Astrocyte (in vitro differentiated cells and primary cell): ENCODE measurements at regions not wholly inside any gene's neighbourhood (a gene's known extent, or its start where the extent isn't known, plus 50 kb on each side); places are given as distances from the start of the nearest gene placed in this dataset.

ENCODE experiments used
- DNase-seq: peaks from one replicate; pipeline ENCODE4 v3.0.0-alpha.2; 2010; ENCODE audit warnings: low read depth
- FAIRE-seq: peaks from 2 replicates; lab custom pipeline; 2011; peaks lifted over from hg19 to GRCh38; lab: Jason Lieb, UNC
- H2AFZ ChIP-seq: 2 replicates; pipeline ENCODE4 v1.6.0; 2012; ENCODE audit warnings: low read depth, low read length, inconsistent platforms
- H3K27ac ChIP-seq: 2 replicates; pipeline ENCODE4 v1.5.1; 2011; ENCODE audit warnings: low read depth, low read length, inconsistent platforms
- H3K27me3 ChIP-seq: 2 replicates; pipeline ENCODE4 v1.6.0; 2011; ENCODE audit warnings: low read length, inconsistent platforms; ENCODE audit not compliant: insufficient read depth
- H3K36me3 ChIP-seq: 2 replicates; pipeline ENCODE4 v1.5.1; 2011; ENCODE audit warnings: low read length, inconsistent platforms; ENCODE audit not compliant: insufficient read depth
- H3K4me1 ChIP-seq: 2 replicates; pipeline ENCODE4 v1.5.1; 2011; ENCODE audit warnings: low read length, inconsistent platforms; ENCODE audit not compliant: insufficient read depth
- H3K4me2 ChIP-seq: 2 replicates; pipeline ENCODE4 v1.6.0; 2012; ENCODE audit warnings: low read length, inconsistent platforms
- H3K4me3 ChIP-seq: 2 replicates; pipeline ENCODE4 v1.5.1; 2011; ENCODE audit warnings: low read depth, mild to moderate bottlenecking, low read length, inconsistent platforms; ENCODE audit not compliant: insufficient read depth
- H3K79me2 ChIP-seq: 2 replicates; pipeline ENCODE4 v1.6.0; 2012; ENCODE audit warnings: mild to moderate bottlenecking, low read length, inconsistent platforms; ENCODE audit not compliant: insufficient read depth
- H3K9ac ChIP-seq: 2 replicates; pipeline ENCODE4 v1.6.0; 2012; ENCODE audit warnings: mild to moderate bottlenecking, low read length, inconsistent platforms
- H3K9me3 ChIP-seq: 2 replicates; pipeline ENCODE4 v1.5.1; 2012; ENCODE audit warnings: low read depth, mild to moderate bottlenecking, low read length, inconsistent platforms; ENCODE audit not compliant: insufficient read depth
- H4K20me1 ChIP-seq: 2 replicates; pipeline ENCODE4 v1.6.0; 2012; ENCODE audit warnings: low read length, inconsistent platforms; ENCODE audit not compliant: insufficient read depth
- H3K27ac Mint-ChIP-seq: one replicate; pipeline ENCODE4 v1.8.0; 2021; ENCODE audit warnings: mild to moderate bottlenecking, mixed read lengths; ENCODE audit not compliant: unreplicated experiment
- H3K27me3 Mint-ChIP-seq: one replicate; pipeline ENCODE4 v1.8.0; 2021; ENCODE audit warnings: low read depth, mixed read lengths; ENCODE audit not compliant: unreplicated experiment
- H3K36me3 Mint-ChIP-seq: one replicate; pipeline ENCODE4 v1.8.0; 2021; ENCODE audit warnings: low read depth, mixed read lengths; ENCODE audit not compliant: unreplicated experiment
- H3K4me1 Mint-ChIP-seq: one replicate; pipeline ENCODE4 v1.8.0; 2021; ENCODE audit warnings: low read depth, mixed read lengths; ENCODE audit not compliant: unreplicated experiment
- H3K4me3 Mint-ChIP-seq: one replicate; pipeline ENCODE4 v1.8.0; 2021; ENCODE audit warnings: mild to moderate bottlenecking, moderate library complexity, mixed read lengths; ENCODE audit not compliant: unreplicated experiment
- H3K9me3 Mint-ChIP-seq: one replicate; pipeline ENCODE4 v1.8.0; 2021; ENCODE audit warnings: mild to moderate bottlenecking, mixed read lengths; ENCODE audit not compliant: unreplicated experiment
- CTCF ChIP-seq: IDR thresholded peaks from 2 replicates; pipeline ENCODE4 v1.5.1; 2011; ENCODE audit warnings: low read depth, mild to moderate bottlenecking, inconsistent platforms, low read length, moderate library complexity; ENCODE audit not compliant: insufficient read depth
- EZH2 ChIP-seq: IDR thresholded peaks from 2 replicates; pipeline ENCODE4 v1.6.1; 2012; ENCODE audit warnings: mild to moderate bottlenecking, low read length, inconsistent platforms; ENCODE audit not compliant: insufficient read depth

- Histone ChIP-seq H3K9ac (no peak overlapping the region), H3K9me3 (no peaks in the 10 kb centered on the region), H4K20me1 (no peaks in the 10 kb centered on the region), H3K36me3 (no peaks in the 10 kb centered on the region), H3K4me1 (peaks cover 17% of the 10 kb centered on the region), H3K4me2 (no peak overlapping the region), H2AFZ (no peak overlapping the region), H3K27ac (no peak overlapping the region), H3K4me3 (no peak overlapping the region), H3K79me2 (no peaks in the 10 kb centered on the region), H3K27me3 (no peaks in the 10 kb centered on the region)
- DNase-seq (peak; percentile 36), FAIRE-seq (no peak)
- TF ChIP-seq EZH2 (no peak), CTCF (no peak)
- peaks cover 17% of the 10 kb centered on the region for H3K4me1 Mint-ChIP-seq
- H3K27ac Mint-ChIP-seq: no peak overlapping the region
- no peaks in the 10 kb centered on the region for H3K36me3 Mint-ChIP-seq
- peaks cover 2% of the 10 kb centered on the region for H3K27me3 Mint-ChIP-seq
- no peaks in the 10 kb centered on the region for H3K9me3 Mint-ChIP-seq
- H3K4me3 Mint-ChIP-seq: no peak overlapping the region
Measured at GRCh38 chr2:173647681-173648311, 293.1 kb downstream of the CDCA7 start.

DNA sequence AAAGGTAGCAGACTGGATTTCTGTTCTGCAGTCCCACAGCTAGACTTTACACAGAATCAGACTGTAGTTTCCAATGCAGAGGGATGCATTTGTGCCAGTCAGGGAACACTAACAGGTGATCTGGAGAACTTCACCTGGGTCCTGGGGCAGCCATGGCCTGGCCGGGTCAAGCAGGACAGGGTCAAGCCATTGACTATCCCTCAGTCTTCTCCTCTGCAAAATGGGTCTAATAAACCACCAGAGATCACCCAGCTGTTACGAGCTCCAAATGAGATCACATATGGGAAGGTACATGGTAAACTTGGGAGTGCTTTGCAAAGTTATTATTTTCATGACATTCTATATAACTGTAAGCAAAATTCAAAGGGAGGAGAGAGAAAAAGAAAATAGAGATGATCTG, 294.1 kb downstream of the CDCA7 start:
- no peak overlapping the region for H3K27ac Mint-ChIP-seq
- Histone ChIP-seq H3K27ac (no peak overlapping the region), H4K20me1 (no peaks in the 10 kb centered on the region), H3K4me1 (peaks cover 24% of the 10 kb centered on the region), H3K9ac (no peak overlapping the region), H3K79me2 (no peaks in the 10 kb centered on the region), H3K9me3 (no peaks in the 10 kb centered on the region), H2AFZ (no peak overlapping the region), H3K4me2 (no peak overlapping the region), H3K36me3 (no peaks in the 10 kb centered on the region), H3K27me3 (no peaks in the 10 kb centered on the region), H3K4me3 (no peak overlapping the region)
- peaks cover 2% of the 10 kb centered on the region for H3K27me3 Mint-ChIP-seq
- no peak for DNase-seq
- FAIRE-seq: no peak
- H3K36me3 Mint-ChIP-seq: no peaks in the 10 kb centered on the region
- H3K4me3 Mint-ChIP-seq: no peak overlapping the region
- peaks cover 24% of the 10 kb centered on the region for H3K4me1 Mint-ChIP-seq
- no peaks in the 10 kb centered on the region for H3K9me3 Mint-ChIP-seq
- TF ChIP-seq CTCF (no peak), EZH2 (no peak)

- peaks cover 19% of the 10 kb centered on the region for H3K4me1 Mint-ChIP-seq
- Histone ChIP-seq H3K27me3 (no peaks in the 10 kb centered on the region), H3K36me3 (no peaks in the 10 kb centered on the region), H2AFZ (no peak overlapping the region), H3K4me3 (no peak overlapping the region), H3K4me1 (peaks cover 16% of the 10 kb centered on the region), H4K20me1 (no peaks in the 10 kb centered on the region), H3K9me3 (no peaks in the 10 kb centered on the region), H3K4me2 (no peak overlapping the region), H3K9ac (no peak overlapping the region), H3K79me2 (no peaks in the 10 kb centered on the region), H3K27ac (no peak overlapping the region)
- H3K27me3 Mint-ChIP-seq: peaks cover 2% of the 10 kb centered on the region
- no peaks in the 10 kb centered on the region for H3K36me3 Mint-ChIP-seq
- H3K9me3 Mint-ChIP-seq: peaks cover 2% of the 10 kb centered on the region
- H3K27ac Mint-ChIP-seq: no peak overlapping the region
- TF ChIP-seq CTCF (no peak), EZH2 (no peak)
- no peak overlapping the region for H3K4me3 Mint-ChIP-seq
- FAIRE-seq (no peak), DNase-seq (no peak)
Measured at GRCh38 chr2:173649527-173650219, 295.0 kb downstream of the CDCA7 start.
